HEK293T (cell line): ENCODE measurements at regions not wholly inside any gene's neighbourhood (a gene's known extent, or its start where the extent isn't known, plus 50 kb on each side); places are given as distances from the start of the nearest gene placed in this dataset.

Experiments
- CTCF ChIA-PET: fragments of 350-600 bp; formaldehyde crosslinking; extraction: SDS; loops from one replicate; lab custom pipeline; 2021; ENCODE audit warnings: antibody characterized with exemption, inconsistent platforms; lab: Yijun Ruan, JAX
- POLR2A ChIA-PET: fragments of 350-600 bp; formaldehyde crosslinking; extraction: SDS; loops from one replicate; lab custom pipeline; 2020; ENCODE audit warnings: antibody characterized with exemption, inconsistent platforms; lab: Yijun Ruan, JAX
- DNase-seq: peaks from one replicate; pipeline ENCODE4 v3.0.0; 2012; ENCODE audit warnings: mixed read lengths; ENCODE audit errors: extremely low spot score
- ARNT ChIP-seq: fragments of 450-650 bp; IDR thresholded peaks from 2 replicates; pipeline ENCODE4 v1.6.1; 2017; ENCODE audit warnings: mild to moderate bottlenecking
- BHLHE40 ChIP-seq: fragments of 450-650 bp; IDR thresholded peaks from 2 replicates; pipeline ENCODE4 v1.6.1; 2016; ENCODE audit warnings: mild to moderate bottlenecking, moderate library complexity, borderline replicate concordance
- CTBP1 ChIP-seq: fragments of 450-650 bp; IDR thresholded peaks from 2 replicates; pipeline ENCODE4 v1.6.1; 2016; ENCODE audit warnings: borderline replicate concordance
- ELF4 ChIP-seq: fragments of 450-650 bp; IDR thresholded peaks from 2 replicates; pipeline ENCODE4 v1.6.1; 2017; ENCODE audit warnings: antibody characterized with exemption
- FOXA1 ChIP-seq: fragments of 450-650 bp; IDR thresholded peaks from 2 replicates; pipeline ENCODE4 v1.6.1; 2016; ENCODE audit warnings: mild to moderate bottlenecking
- FOXK2 ChIP-seq: fragments of 450-650 bp; IDR thresholded peaks from 2 replicates; pipeline ENCODE4 v1.6.1; 2016; ENCODE audit warnings: mild to moderate bottlenecking
- FOXM1 ChIP-seq: fragments of 450-650 bp; IDR thresholded peaks from 2 replicates; pipeline ENCODE4 v1.6.1; 2017; ENCODE audit warnings: mild to moderate bottlenecking, borderline replicate concordance
- HDGF ChIP-seq: fragments of 450-650 bp; IDR thresholded peaks from 2 replicates; pipeline ENCODE4 v1.6.1; 2017; ENCODE audit warnings: antibody characterized with exemption, borderline replicate concordance
- L3MBTL2 ChIP-seq: fragments of 450-650 bp; conservative IDR thresholded peaks from 2 replicates; pipeline ENCODE4 v1.6.1; 2016; ENCODE audit warnings: mild to moderate bottlenecking
- LEF1 ChIP-seq: fragments of 450-650 bp; IDR thresholded peaks from 2 replicates; pipeline ENCODE4 v1.6.1; 2017; ENCODE audit warnings: mild to moderate bottlenecking, borderline replicate concordance
- NFRKB ChIP-seq: fragments of 450-650 bp; IDR thresholded peaks from 2 replicates; pipeline ENCODE4 v1.6.1; 2016; ENCODE audit warnings: mild to moderate bottlenecking, moderate library complexity
- PKNOX1 ChIP-seq: fragments of 450-650 bp; IDR thresholded peaks from 2 replicates; pipeline ENCODE4 v1.6.1; 2016
- SP1 ChIP-seq: fragments of 450-650 bp; IDR thresholded peaks from 2 replicates; pipeline ENCODE4 v1.6.1; 2017
- SUZ12 ChIP-seq: fragments of 450-650 bp; IDR thresholded peaks from 2 replicates; pipeline ENCODE4 v1.6.1; 2016; ENCODE audit warnings: mild to moderate bottlenecking
- TARDBP ChIP-seq: fragments of 450-650 bp; IDR thresholded peaks from 2 replicates; pipeline ENCODE4 v1.6.1; 2016
- ZNF384 ChIP-seq: fragments of 450-650 bp; IDR thresholded peaks from 2 replicates; pipeline ENCODE4 v1.6.1; 2016

DNA sequence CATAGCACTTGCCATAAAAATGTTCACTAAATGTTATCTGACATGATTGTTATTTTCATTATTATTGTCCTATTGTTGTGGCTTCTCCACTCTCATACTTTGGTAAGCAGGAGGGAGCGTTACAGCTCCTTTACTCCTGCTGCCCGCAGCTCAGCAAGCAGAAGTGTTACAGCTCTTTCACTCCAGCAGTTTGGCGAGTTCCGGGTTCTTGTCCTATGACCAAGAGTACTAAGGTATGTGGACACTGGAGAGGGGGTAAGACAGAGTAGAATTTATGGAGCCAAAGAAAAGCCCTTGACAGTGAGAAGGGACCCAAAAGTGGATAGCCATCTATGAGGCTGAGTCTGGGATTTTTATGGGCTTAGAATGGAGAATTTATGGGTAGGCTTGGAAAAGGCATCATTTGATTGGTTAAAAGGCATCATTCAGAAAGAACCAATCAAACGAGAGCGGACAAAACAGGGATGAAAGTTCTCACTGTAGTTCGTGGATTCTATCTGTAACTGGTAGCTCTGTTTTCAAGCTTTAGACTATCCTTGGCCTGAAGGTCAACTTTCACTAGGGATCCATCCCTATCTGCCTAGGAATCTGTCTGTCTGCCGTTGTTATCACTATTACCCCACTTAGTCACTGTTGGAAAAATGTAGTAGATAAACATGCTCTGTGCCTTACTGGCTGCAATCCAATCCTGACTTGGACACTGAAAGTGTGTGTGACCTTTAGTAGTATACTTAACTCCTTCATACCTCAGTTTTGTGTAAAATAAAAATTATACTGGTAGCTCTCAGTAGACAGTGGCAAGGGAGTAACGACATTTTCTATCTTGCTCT lies 545.6 kb upstream of the LCORL start:
- ChIA-PET POLR2A (no interaction called here), CTCF (no interaction called here)
- DNase-seq, result no peak
- TF ChIP-seq HDGF (no peak), NFRKB (no peak), ZNF384 (no peak), ELF4 (no peak), FOXA1 (no peak), FOXM1 (no peak), TARDBP (no peak), LEF1 (no peak), ARNT (no peak), FOXK2 (no peak), BHLHE40 (no peak)

DNA sequence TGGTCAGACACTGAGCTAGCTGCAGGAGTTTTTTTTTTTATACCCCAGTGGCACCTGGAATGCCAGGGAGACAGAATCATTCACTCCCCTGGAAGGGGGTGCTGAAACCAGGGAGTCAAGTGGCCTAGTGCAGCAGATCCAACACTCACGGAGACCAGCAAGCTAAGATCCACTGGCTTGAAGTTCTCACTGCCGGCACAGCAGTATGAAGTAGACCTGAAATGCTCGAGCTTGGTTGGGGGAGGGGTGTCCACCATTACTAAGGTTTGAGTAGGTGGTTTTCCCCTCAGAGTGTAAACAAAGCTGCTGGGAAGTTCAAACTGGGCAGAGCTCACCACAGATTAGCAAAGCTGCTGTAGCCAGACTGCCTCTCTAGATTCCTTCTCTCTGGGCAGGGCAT lies 537.9 kb upstream of the LCORL start:
- POLR2A ChIA-PET, result no interaction called here

DNA sequence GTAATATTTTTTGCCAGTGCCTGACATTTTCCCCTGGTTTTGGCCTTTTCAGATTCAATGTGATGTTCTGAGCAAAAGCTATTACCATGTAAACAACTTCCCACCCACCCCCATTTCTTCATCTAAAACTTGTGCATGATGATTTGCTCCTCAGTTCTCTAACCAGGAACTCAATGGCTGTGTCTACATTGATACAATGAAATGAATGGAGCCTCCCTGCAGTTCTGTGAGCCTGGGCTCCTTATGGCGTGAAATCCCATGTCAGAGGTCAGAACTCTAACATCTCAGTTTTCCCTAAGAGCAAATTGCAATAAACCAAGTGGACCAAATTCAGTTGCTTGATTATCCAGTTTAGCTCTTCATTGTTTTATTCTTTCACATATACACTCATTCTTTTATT lies 534.8 kb upstream of the LCORL start:
- TF ChIP-seq FOXA1 (no peak), ELF4 (no peak), TARDBP (no peak), ZNF384 (no peak), L3MBTL2 (no peak), FOXK2 (no peak), SUZ12 (no peak), SP1 (no peak), ARNT (no peak), NFRKB (no peak), BHLHE40 (no peak), CTBP1 (no peak), PKNOX1 (no peak), LEF1 (no peak), FOXM1 (no peak), HDGF (no peak)
- no peak for DNase-seq
- ChIA-PET CTCF (interaction anchor here (0.7 kb wide), 1 partner anchor 811 kb away, joined by 3 read pairs; no protein-coding TSS in a partner anchor), POLR2A (no interaction called here)

More for the DNA sequence above, 537.9 kb upstream of the LCORL start:
- CTCF ChIA-PET, result no interaction called here
- DNase-seq, result no peak
- TF ChIP-seq SUZ12, result no peak
- no peak for TF ChIP-seq ARNT
- no peak for TF ChIP-seq FOXA1

- DNase-seq, result no peak
- POLR2A ChIA-PET, result no interaction called here
- CTCF ChIA-PET, result no interaction called here
- TF ChIP-seq ELF4 (no peak), FOXM1 (no peak), HDGF (no peak), FOXA1 (no peak), NFRKB (no peak), CTBP1 (no peak), L3MBTL2 (no peak), PKNOX1 (no peak), TARDBP (no peak), ZNF384 (no peak), BHLHE40 (no peak), ARNT (no peak), LEF1 (no peak), FOXK2 (no peak), SUZ12 (no peak), SP1 (no peak)
These were observed 518.8 kb upstream of the LCORL start for GRCh38 chr4:18540349-18540748.

GRCh38 chr4:18538121-18538520 lies 516.6 kb upstream of the LCORL start:
- ChIA-PET CTCF (no interaction called here), POLR2A (no interaction called here)
- TF ChIP-seq ELF4 (no peak), NFRKB (no peak)
- no peak for DNase-seq

DNA sequence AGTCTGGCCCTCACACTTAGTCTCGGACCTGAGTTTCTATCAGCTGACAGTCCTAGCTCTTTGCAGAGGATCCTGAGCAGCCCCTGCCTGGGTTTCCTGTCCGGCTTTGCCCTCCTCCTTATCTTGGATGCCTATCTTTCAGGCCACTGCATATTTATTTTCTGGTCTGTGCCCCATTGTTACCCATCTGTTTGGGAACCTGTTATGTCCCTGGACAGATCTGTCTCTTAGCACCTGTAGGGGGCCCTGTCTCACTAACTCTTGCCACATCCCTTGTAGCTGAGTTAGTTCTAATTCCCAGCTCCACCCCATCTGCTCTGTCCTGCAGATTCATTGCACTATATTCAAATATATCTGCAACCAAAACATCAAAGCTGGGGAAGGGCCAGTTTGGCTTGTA lies 514.9 kb upstream of the LCORL start:
- ChIA-PET CTCF (no interaction called here), POLR2A (no interaction called here)
- TF ChIP-seq SUZ12, result no peak
- no peak for TF ChIP-seq TARDBP
- no peak for TF ChIP-seq FOXM1
- no peak for TF ChIP-seq SP1
- no peak for TF ChIP-seq CTBP1
- no peak for TF ChIP-seq HDGF
- no peak for TF ChIP-seq ELF4
- TF ChIP-seq FOXA1, result no peak
- TF ChIP-seq ZNF384, result no peak
- no peak for TF ChIP-seq L3MBTL2
- no peak for TF ChIP-seq FOXK2
- TF ChIP-seq ARNT, result no peak
- DNase-seq, result no peak

- POLR2A ChIA-PET, result no interaction called here
- CTCF ChIA-PET, result no interaction called here
- no peak for DNase-seq
- no peak for TF ChIP-seq PKNOX1
- no peak for TF ChIP-seq HDGF
- TF ChIP-seq ZNF384, result no peak
These were observed 514.4 kb upstream of the LCORL start for GRCh38 chr4:18535948-18536347.
